Prostate gland (tissue), 2 donors: ENCODE measurements at regions not wholly inside any gene's neighbourhood (a gene's known extent, or its start where the extent isn't known, plus 50 kb on each side); places are given as distances from the start of the nearest gene placed in this dataset.

Experiments used
- DNase-seq: peaks from one replicate; pipeline ENCODE4 v3.0.0-alpha.2; 2019; ENCODE audit warnings: low spot score
- H3K27ac ChIP-seq, 2 donors: fragments of 200-600 bp; sonication (generic); 2 replicates each; pipeline ENCODE4 v1.5.1; 2017 to 2019
- H3K27me3 ChIP-seq: fragments of 200-600 bp; sonication (generic); replicated peaks from 2 replicates; pipeline ENCODE4 v1.5.1; 2019; ENCODE audit not compliant: insufficient read depth
- H3K36me3 ChIP-seq, 2 donors: fragments of 200-600 bp; sonication (generic); 1 replicate in 1 of 2; 2 replicates in 1 of 2; pipeline versions ENCODE4 v1.5.1 to v1.8.1; 2017 to 2019
- H3K4me1 ChIP-seq: fragments of 200-600 bp; sonication (generic); replicated peaks from 2 replicates; pipeline ENCODE4 v1.5.1; 2019
- H3K4me3 ChIP-seq, 2 donors: fragments of 200-600 bp; sonication (generic); 2 replicates each; pipeline ENCODE4 v1.5.1; 2017 to 2019
- H3K9me3 ChIP-seq: fragments of 200-600 bp; sonication (generic); 2 replicates; pipeline ENCODE4 v1.5.1; 2017
- POLR2A ChIP-seq: fragments of 450-650 bp; IDR thresholded peaks from one replicate; pipeline ENCODE4 v1.6.1; 2016; ENCODE audit warnings: antibody characterized with exemption, mild to moderate bottlenecking
- POLR2AphosphoS5 ChIP-seq: sonication (generic); formaldehyde crosslinking; IDR thresholded peaks from one replicate; pipeline ENCODE4 v1.6.1; 2017; ENCODE audit warnings: antibody characterized with exemption
- WGBS: methylation state at CpG from one replicate; pipeline ENCODE4 v1.1.5; 2018; 5-methylcytosine and 5-hydroxymethylcytosine counted together
- intact Hi-C: fragments of 100-400 bp; cut with DNase I; formaldehyde crosslinking; loops from one replicate; pipeline ENCODE4 v1.14.2; 2022
- TF ChIP-seq, protein P1 (sequence below), 4 experiments: fragments of 200-600 bp in 2 of 4; fragments of 450-650 bp in 2 of 4; sonication (generic) in 2 of 4; IDR thresholded peaks; 1 replicate in 3 of 4; 2 replicates in 1 of 4; pipeline ENCODE4 v1.5.1; 2016 to 2019; ENCODE audit warnings: antibody characterized with exemption in 4 of 4, mild to moderate bottlenecking in 2 of 4, moderate library complexity in 2 of 4

DNA sequence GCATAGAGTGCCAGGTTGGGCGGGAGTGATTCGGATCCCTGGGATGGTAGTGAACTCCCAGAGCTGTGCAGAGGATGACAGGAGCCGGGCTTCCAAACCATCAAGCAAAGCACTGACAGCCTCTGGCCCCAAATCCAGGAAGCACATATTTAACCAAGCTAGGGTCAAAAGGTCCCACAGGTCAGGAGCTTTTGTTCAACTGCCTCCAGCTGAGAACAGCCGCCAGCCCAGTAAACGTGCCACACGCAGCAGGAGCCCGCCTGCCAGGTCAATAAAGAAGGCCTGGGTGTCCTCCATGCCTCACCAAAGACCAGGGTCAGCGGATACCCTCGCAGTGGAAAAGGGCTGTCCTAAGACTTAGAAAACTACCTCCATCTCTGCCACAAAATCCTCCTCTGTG is 184.7 kb upstream of the LINGO1 start:
- no peak for DNase-seq
- Histone ChIP-seq H3K27ac (no peak overlapping the region), H3K36me3 (no peaks in the 10 kb centered on the region), H3K27me3 (peaks cover 19% of the 10 kb centered on the region), H3K9me3 (no peaks in the 10 kb centered on the region), H3K4me3 (no peak overlapping the region), H3K4me1 (no peaks in the 10 kb centered on the region)
- 93% methylated on average over 9 of the region's 9 CpGs for WGBS
- intact Hi-C loops: no loop called here
- TF ChIP-seq POLR2AphosphoS5 (no peak), POLR2A (no peak)
- TF ChIP-seq, protein P1, sequence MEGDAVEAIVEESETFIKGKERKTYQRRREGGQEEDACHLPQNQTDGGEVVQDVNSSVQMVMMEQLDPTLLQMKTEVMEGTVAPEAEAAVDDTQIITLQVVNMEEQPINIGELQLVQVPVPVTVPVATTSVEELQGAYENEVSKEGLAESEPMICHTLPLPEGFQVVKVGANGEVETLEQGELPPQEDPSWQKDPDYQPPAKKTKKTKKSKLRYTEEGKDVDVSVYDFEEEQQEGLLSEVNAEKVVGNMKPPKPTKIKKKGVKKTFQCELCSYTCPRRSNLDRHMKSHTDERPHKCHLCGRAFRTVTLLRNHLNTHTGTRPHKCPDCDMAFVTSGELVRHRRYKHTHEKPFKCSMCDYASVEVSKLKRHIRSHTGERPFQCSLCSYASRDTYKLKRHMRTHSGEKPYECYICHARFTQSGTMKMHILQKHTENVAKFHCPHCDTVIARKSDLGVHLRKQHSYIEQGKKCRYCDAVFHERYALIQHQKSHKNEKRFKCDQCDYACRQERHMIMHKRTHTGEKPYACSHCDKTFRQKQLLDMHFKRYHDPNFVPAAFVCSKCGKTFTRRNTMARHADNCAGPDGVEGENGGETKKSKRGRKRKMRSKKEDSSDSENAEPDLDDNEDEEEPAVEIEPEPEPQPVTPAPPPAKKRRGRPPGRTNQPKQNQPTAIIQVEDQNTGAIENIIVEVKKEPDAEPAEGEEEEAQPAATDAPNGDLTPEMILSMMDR (IDR thresholded peaks at IDR 0.05): no peak

DNA sequence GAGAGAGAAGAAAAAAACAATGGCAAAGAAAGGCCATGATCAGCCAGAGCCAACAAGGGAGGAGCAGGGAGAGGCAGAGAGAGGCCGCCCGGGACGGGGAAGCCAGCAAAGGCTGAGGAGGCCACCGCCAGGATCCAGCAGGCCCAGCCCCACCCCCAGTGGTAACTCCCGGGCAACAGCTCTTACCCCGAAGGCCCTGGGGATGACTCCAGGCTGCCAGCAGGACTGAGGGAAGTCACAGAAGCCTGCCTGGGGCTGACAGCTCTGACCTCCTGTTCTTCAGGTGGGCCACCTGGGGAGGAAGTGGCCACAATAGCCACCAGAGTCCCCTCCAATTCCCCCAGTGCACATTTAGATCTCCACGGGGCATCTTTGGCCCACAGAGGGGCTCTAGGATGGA is 184.3 kb upstream of the LINGO1 start:
- intact Hi-C loops: no loop called here
- TF ChIP-seq POLR2A (no peak), POLR2AphosphoS5 (no peak)
- TF ChIP-seq, protein P1 (IDR thresholded peaks at IDR 0.05): no peak
- H3K36me3 ChIP-seq: no peaks in the 10 kb centered on the region
- no peak overlapping the region for H3K27ac ChIP-seq
- no peak overlapping the region for H3K4me3 ChIP-seq
- 42% methylated on average over 6 of the region's 7 CpGs for WGBS
- no peak for DNase-seq
- no peaks in the 10 kb centered on the region for H3K9me3 ChIP-seq
- H3K27me3 ChIP-seq: peaks cover 19% of the 10 kb centered on the region
- H3K4me1 ChIP-seq: no peaks in the 10 kb centered on the region

DNA sequence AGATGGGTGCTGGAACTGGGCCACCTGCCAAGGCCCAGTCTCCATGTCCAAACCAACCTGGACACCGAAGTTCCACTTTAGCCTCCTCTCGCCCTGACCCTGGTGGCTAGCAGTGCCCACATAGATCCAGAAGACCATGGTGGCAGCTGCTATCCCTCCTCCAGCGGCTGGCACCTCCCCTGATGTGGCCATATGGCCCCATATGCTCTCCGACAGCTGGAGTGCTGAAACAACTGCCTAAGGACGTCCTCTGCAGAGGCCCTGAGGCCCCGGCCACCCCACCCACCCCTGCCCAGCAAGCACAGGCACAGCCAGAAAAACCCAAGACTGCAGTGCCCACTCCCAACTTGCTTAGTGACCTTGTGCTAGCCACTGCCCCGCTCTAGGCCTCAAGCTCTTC is 182.3 kb upstream of the LINGO1 start:
- Histone ChIP-seq H3K9me3 (no peaks in the 10 kb centered on the region), H3K27ac (no peak overlapping the region), H3K4me1 (no peaks in the 10 kb centered on the region), H3K27me3 (peaks cover 17% of the 10 kb centered on the region), H3K4me3 (no peak overlapping the region), H3K36me3 (no peaks in the 10 kb centered on the region)
- 89% methylated on average over 7 of the region's 7 CpGs for WGBS
- DNase-seq: no peak
- no peak for TF ChIP-seq POLR2AphosphoS5
- intact Hi-C loops: no loop called here

DNA sequence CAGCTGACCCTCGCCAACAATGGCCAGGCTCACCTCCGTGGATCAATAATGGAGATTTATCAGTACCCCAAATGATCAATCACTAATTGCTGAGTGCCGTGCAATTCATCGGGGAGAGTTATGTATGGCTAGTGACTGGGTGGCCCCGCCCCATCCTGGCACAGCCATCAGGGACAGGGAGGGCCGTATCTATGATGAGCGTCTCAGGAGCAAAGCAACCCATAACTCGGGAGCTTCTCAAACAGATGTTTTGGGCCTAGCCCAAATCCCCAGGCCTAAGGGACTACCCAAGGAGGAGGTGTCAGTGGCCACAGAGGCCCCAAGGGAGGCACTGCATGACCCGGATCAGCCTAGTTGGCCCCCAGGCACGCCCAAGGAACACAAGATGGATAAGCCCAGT is 180.0 kb upstream of the LINGO1 start:
- no peak overlapping the region for H3K27ac ChIP-seq
- TF ChIP-seq POLR2A: no peak
- TF ChIP-seq, protein P1 (IDR thresholded peaks at IDR 0.05): no peak
- TF ChIP-seq POLR2AphosphoS5: no peak
- no peaks in the 10 kb centered on the region for H3K36me3 ChIP-seq
- no peak for DNase-seq
- intact Hi-C loops: no loop called here
- H3K27me3 ChIP-seq: peaks cover 5% of the 10 kb centered on the region
- H3K4me3 ChIP-seq: no peak overlapping the region
- WGBS: 85% methylated on average over 9 of the region's 10 CpGs
- H3K4me1 ChIP-seq: no peaks in the 10 kb centered on the region
- H3K9me3 ChIP-seq: no peaks in the 10 kb centered on the region

DNA sequence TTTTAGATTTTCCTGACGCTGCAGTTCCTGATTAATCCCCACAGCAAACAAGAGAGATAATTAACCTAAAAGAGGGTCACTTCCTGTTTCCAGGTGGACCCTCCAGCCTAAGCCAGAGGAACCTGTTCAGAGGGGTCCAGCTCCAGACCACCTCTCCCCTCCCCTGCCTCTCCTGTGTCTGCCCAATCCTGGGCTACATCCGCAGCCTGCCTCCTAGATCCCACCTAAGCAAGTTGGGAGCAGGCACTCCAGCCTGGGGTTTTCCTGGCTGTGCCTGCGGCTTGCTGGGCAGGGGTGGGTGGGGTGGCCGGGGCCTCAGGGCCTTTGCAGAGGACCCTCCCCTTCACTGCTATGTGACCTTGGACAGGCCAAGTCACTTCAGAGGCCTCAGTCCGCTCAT is 178.6 kb upstream of the LINGO1 start:
- no peak overlapping the region for H3K27ac ChIP-seq
- DNase-seq: no peak
- peaks cover 5% of the 10 kb centered on the region for H3K27me3 ChIP-seq
- 77% methylated on average over 5 of the region's 5 CpGs for WGBS
- H3K9me3 ChIP-seq: no peaks in the 10 kb centered on the region
- no peak overlapping the region for H3K4me3 ChIP-seq
- intact Hi-C loops: no loop called here
- no peaks in the 10 kb centered on the region for H3K4me1 ChIP-seq
- no peaks in the 10 kb centered on the region for H3K36me3 ChIP-seq
- TF ChIP-seq POLR2A (no peak), POLR2AphosphoS5 (no peak)
- TF ChIP-seq, protein P1 (IDR thresholded peaks at IDR 0.05): no peak
